LNCAP (cell line): ENCODE measurements at regions not wholly inside any gene's neighbourhood (a gene's known extent, or its start where the extent isn't known, plus 50 kb on each side); places are given as distances from the start of the nearest gene placed in this dataset.

Experiments
- CTCF ChIP-seq: fragments of 450-650 bp; IDR thresholded peaks from 2 replicates; pipeline ENCODE4 v1.5.1; 2017; ENCODE audit warnings: mild to moderate bottlenecking

GRCh38 chr2:65486802-65487201 is 54.4 kb upstream of the SPRED2 start:
- no peak for TF ChIP-seq CTCF

- TF ChIP-seq CTCF, result no peak
Observed at GRCh38 chr2:65486282-65486681, 53.9 kb upstream of the SPRED2 start.

- no peak for TF ChIP-seq CTCF
Observed at GRCh38 chr2:65485839-65486238, 53.4 kb upstream of the SPRED2 start.

DNA sequence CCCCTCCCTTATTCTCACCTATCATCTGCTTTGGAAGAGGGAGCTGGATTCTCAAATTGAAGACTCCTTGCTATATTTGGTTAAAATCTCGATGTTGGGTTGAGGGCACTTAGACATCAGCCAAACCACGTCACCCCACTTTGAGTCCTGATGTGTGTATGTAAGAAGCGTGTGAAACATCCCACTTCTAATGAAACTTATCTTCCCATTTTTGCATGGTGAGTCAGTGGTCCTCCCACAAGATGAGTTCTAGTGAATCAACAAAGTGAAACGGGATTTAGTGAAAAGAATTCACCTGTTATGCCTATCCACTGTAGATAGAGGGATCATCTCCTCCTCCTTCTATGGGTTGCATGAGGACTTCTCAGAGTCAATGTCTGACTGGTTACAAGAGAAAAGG is 51.4 kb upstream of the SPRED2 start:
- no peak for TF ChIP-seq CTCF

GRCh38 chr2:65482971-65483370 is 50.6 kb upstream of the SPRED2 start:
- TF ChIP-seq CTCF, result no peak
